Limb (tissue), 2 donors: ENCODE measurements at regions not wholly inside any gene's neighbourhood (a gene's known extent, or its start where the extent isn't known, plus 50 kb on each side); places are given as distances from the start of the nearest gene placed in this dataset.
A peak's percentile ranks its signal among the peaks of the same experiment; 100 is the strongest.

Experiments used
- DNase-seq, 2 donors: peaks; one replicate each; pipeline ENCODE4 v3.0.0-alpha.2; 2016; ENCODE audit errors: extremely low spot score in 2 of 2

- DNase-seq: no peak
Observed at GRCh38 chr12:42767326-42767954, 177.9 kb upstream of the PRICKLE1 start.

GRCh38 chr12:42766754-42767153 is 177.2 kb upstream of the PRICKLE1 start:
- DNase-seq: no peak

- DNase-seq: no peak
Observed at GRCh38 chr12:42766026-42766425, 176.5 kb upstream of the PRICKLE1 start.

DNA sequence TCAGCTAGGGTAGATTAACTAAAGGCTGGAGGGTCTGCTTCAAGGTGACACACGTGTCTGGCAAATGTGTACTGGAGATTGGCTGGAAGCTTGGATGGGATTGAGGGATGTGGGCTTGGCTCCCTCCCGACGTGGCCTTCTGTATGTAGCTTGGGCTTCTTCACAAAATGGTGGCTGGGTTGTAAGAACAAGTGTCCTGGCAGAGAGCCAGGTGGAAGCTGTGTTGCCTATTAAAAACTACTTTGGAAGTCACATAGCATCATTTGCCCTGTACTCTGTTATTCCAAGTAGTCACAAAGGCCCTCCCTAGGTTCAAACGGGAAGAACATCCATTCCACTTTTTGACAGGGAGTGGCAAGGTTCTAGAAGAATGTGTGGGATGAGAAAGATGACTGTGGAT is 174.1 kb upstream of the PRICKLE1 start:
- DNase-seq: no peak

DNA sequence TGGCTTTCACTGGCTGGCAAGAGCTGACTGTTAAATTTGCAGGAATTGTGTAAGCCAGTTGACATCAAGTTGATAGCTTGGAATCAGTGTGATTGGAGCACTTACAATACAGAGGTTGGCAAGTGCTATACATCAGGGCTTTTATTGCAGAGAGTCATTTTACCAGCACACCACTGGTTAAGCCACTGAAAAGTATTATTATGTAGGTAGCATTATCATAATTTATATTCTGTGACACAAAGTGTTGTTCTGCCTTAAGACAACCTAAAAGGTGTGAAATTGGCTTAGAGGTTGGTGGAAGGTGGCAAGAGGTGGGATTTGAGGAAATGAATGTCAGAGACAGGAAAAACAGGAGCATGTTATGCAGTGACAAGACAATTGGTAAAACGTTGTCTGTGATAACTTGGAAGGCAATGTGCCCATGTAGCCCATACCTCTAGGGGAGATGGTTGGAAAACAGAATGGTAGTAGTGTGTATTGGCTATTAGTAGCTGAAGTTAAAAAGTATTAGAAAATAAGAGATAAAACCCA is 172.9 kb upstream of the PRICKLE1 start:
- DNase-seq: no peak

- no peak for DNase-seq
Observed at GRCh38 chr12:42761601-42762350, 172.2 kb upstream of the PRICKLE1 start.

GRCh38 chr12:42761086-42761485 is 171.5 kb upstream of the PRICKLE1 start:
- DNase-seq: no peak

DNA sequence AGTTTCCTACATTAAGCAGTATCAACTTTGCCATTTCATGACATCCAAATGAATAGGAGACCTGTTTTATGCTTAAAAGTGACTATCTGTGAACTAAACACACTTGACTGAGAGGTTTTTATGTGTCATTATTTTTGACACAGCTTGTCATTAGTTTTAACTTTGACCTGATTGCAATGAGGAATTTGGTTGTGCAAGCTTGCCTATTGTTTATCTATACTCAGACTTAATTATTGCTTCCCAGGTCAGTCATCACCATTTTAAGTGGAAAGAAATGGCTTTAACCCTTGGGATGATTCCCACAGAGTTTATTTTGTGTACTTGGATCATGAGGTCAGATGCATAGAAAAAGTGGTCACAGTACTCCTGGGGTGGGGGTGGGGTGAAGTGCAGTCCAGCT is 171.0 kb upstream of the PRICKLE1 start:
- no peak for DNase-seq

DNA sequence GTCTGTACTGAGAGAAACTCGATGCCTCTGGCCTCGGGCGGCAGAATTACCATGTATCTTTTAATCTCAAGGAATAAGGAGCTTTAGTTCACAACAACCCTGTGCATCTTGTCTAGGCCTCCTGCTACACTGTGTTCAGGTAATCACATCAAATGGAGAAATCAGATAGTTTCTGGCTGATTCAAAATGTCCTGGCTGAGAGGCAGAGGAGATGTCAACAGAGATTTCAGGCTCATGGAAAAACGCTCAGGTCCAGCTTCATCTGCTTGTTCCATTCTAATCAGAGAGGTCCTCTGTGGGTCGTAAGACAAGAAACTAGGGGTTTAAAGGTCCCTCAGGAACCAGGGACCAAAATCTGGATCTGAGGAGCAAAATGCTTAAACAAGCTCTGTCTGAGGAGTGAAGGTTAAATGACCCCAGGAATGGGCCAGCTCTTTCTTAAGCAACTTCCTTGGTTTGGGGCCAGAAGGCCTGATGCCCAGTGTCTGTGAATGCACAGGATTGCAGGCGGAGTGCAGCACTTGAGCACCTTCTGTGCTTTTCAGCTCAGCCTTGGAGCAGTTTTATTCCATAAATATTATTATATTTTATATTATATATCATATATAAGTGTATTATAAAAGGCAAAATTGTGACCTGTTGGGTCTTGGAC is 170.2 kb upstream of the PRICKLE1 start:
- peak in 1 of 2 donors; percentile 58 for DNase-seq

GRCh38 chr12:42758806-42759205 is 169.3 kb upstream of the PRICKLE1 start:
- DNase-seq: no peak

GRCh38 chr12:42757624-42758119 is 168.1 kb upstream of the PRICKLE1 start:
- no peak for DNase-seq

- no peak for DNase-seq
Observed at GRCh38 chr12:42756841-42757623, 167.5 kb upstream of the PRICKLE1 start.

- DNase-seq: no peak
Observed at GRCh38 chr12:42750356-42750755, 160.8 kb upstream of the PRICKLE1 start.

- no peak for DNase-seq
Observed at GRCh38 chr12:42749239-42749638, 159.7 kb upstream of the PRICKLE1 start.

DNA sequence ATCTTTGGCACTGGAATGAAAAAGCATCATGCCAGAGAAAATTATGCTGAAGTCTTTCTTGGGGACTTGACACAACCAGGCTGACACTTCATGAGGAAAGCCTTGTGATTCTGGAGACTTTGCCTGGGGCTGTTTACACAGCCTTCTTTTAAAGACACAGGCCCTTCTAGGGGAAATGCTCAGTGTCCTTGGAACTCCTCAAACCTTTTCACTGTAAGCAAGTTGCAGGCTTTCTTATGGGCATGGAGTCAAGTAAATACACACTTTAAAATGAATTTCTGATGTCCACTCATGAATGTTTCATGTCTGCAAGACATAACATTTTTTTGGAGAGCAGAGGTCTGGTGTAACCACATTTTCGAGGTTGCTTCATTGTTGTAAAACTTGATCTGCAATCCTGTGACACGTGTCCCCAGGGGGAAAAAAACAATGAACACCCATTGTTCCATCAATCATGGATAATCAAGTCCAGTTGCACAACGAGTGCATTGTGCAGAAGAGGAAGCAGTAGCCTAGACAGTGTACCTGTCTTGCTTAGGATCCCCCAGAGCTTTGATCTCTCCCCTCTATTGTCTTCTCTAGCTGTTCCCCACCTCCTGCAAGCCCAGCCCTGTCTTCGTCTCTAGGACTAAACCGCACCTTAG is 155.1 kb upstream of the PRICKLE1 start:
- no peak for DNase-seq

GRCh38 chr12:42742716-42743115 is 153.2 kb upstream of the PRICKLE1 start:
- peak in 1 of 2 donors; percentile 36 for DNase-seq

GRCh38 chr12:42741771-42742510 is 152.4 kb upstream of the PRICKLE1 start:
- peak in 1 of 2 donors; percentile 50 for DNase-seq

GRCh38 chr12:42741091-42741490 is 151.5 kb upstream of the PRICKLE1 start:
- DNase-seq: no peak

GRCh38 chr12:42737398-42737797 is 147.9 kb upstream of the PRICKLE1 start:
- no peak for DNase-seq

DNA sequence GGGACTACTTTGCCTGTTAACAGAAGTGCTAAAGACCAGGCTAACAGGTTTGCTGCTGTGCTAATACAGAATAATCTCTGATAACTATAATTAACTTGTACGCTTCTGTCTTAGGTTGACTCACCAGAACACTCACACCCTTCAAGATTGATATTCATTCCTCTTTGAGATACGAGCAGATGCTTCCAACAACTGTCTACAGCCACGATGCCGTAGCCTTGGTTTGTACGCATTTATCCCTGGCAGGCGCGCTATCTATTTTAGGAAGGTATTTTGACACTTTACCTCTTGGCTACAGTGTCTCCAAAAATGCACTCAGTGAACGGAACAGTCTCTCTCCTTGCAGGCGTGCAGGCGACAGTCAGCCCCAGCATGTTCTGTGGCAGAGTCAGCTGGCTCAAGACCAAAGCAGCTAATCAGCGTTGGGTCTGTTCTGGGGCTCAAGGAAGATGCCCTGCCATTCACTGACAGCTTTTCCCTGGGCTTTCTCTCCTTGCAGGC is 146.4 kb upstream of the PRICKLE1 start:
- no peak for DNase-seq
